ENCODE measurements at regions not wholly inside any gene's neighbourhood (a gene's known extent, or its start where the extent isn't known, plus 50 kb on each side); places are given as distances from the start of the nearest gene placed in this dataset.
"Not testable (repeated sequence)": the region's sequence is repeated elsewhere in the genome, so short reads cannot be mapped to it uniquely, and the experiment has no call there.

- not testable (repeated sequence) for DNase-seq (ENCODE audit: extremely low read depth in 1 of 2, low read depth in 1 of 2)
These were observed 2327.3 kb upstream of the TPTE start for GRCh38 chr21:8194042-8194441.

DNA sequence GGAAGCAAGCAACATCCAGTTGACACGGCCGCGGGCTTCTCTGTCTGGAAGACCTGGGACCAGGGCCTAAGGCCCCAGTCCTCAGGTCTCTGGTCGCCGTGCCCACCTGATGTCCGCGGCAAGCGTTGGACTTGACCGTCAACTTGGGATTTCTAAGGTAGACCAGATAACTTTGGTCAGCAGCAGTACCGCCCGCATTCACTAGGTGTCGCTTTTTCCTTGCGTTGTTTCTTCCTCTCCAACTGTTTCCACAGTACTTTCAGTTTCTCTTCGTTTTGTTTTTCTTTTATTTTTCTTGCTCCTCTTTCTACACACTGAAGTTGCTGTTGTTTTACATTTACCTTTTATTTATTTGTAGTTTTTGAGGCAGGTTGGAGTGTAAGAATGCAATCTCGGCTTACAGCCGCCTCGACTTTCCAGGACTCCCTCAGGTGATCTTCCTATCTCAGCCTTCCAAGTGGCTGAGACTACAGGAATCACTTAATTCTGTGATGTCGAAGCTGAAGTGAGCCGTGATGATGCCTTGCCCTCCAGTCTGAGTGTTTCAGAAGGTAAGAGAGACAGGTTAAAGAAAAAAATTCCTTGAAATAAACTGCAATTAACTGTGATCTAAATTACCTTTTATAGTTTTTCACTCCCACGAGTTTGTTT, 2323.9 kb upstream of the TPTE start:
- DNase-seq (ENCODE audit: extremely low read depth in 1 of 2, low read depth in 1 of 2): not testable (repeated sequence)

DNA sequence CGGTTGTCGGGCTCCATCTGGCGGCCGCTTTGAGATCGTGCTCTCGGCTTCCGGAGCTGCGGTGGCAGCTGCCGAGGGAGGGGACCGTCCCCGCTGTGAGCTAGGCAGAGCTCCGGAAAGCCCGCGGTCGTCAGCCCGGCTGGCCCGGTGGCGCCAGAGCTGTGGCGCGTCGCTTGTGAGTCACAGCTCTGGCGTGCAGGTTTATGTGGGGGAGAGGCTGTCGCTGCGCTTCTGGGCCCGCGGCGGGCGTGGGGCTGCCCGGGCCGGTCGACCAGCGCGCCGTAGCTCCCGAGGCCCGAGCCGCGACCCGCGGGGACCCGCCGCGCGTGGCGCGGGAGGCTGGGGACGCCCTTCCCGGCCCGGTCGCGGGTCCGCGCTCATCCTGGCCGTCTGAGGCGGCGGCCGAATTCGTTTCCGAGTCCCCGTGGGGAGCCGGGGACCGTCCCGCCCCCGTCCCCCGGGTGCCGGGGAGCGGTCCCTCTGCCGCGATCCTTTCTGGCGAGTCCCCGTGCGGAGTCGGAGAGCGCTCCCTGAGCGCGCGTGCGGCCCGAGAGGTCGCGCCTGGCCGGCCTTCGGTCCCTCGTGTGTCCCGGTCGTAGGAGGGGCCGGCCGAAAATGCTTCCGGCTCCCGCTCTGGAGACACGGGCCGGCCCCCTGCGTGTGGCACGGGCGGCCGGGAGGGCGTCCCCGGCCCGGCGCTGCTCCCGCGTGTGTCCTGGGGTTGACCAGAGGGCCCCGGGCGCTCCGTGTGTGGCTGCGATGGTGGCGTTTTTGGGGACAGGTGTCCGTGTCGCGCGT, 2316.1 kb upstream of the TPTE start:
- not testable (repeated sequence) for DNase-seq (ENCODE audit: extremely low read depth in 1 of 2, low read depth in 1 of 2)

DNA sequence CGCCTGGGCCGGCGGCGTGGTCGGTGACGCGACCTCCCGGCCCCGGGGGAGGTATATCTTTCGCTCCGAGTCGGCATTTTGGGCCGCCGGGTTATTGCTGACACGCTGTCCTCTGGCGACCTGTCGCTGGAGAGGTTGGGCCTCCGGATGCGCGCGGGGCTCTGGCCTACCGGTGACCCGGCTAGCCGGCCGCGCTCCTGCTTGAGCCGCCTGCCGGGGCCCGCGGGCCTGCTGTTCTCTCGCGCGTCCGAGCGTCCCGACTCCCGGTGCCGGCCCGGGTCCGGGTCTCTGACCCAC, 2315.5 kb upstream of the TPTE start:
- DNase-seq (ENCODE audit: extremely low read depth in 1 of 2, low read depth in 1 of 2): not testable (repeated sequence)

GRCh38 chr21:8212986-8213550, 2308.3 kb upstream of the TPTE start:
- DNase-seq (ENCODE audit: extremely low read depth in 1 of 2, low read depth in 1 of 2): peak in 1 of 2 donors; percentile 79

GRCh38 chr21:8214539-8214938, 2306.8 kb upstream of the TPTE start:
- not testable (repeated sequence) for DNase-seq (ENCODE audit: extremely low read depth in 1 of 2, low read depth in 1 of 2)

GRCh38 chr21:8229366-8230150, 2291.8 kb upstream of the TPTE start:
- DNase-seq (ENCODE audit: extremely low read depth in 1 of 2, low read depth in 1 of 2): not testable (repeated sequence)

DNA sequence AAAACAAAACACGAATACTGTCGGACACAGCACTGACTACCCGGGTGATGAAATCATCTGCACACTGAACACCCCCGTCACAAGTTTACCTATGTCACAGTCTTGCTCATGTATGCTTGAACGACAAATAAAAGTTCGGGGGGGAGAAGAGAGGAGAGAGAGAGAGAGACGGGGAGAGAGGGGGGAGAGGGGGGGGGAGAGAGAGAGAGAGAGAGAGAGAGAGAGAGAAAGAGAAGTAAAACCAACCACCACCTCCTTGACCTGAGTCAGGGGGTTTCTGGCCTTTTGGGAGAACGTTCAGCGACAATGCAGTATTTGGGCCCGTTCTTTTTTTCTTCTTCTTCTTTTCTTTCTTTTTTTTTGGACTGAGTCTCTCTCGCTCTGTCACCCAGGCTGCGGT, 2290.1 kb upstream of the TPTE start:
- not testable (repeated sequence) for DNase-seq (ENCODE audit: extremely low read depth in 1 of 2, low read depth in 1 of 2)

DNA sequence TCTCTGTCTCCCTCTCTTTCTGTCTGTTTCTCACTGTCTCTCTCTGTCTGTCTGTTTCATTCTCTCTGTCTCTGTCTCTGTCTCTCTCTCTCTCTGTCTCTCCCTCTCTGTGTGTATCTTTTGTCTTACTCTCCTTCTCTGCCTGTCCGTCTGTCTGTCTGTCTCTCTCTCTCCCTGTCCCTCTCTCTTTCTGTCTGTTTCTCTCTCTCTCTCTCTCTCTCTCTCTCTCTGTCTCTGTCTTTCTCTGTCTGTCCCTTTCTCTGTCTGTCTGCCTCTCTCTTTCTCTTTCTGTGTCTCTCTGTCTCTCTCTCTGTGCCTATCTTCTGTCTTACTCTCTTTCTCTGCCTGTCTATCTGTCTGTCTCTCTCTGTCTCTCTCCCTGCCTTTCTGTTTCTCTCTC, 2288.4 kb upstream of the TPTE start:
- not testable (repeated sequence) for DNase-seq (ENCODE audit: extremely low read depth in 1 of 2, low read depth in 1 of 2)

DNA sequence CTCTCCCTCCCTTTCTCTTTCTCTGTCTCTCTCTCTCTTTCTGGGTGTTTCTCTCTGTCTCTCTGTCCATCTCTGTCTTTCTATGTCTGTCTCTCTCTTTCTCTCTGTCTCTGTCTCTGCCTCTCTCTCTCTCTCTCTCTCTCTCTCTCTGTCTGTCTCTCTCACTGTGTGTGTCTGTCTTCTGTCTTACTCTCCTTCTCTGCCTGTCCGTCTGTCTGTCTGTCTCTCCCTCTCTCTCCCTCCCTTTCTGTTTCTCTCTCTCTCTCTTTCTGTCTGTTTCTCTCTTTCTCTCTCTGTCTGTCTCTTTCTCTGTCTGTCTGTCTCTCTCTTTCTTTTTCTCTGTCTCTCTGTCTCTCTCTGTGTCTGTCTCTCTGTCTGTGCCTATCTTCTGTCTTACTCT, 2287.3 kb upstream of the TPTE start:
- not testable (repeated sequence) for DNase-seq (ENCODE audit: extremely low read depth in 1 of 2, low read depth in 1 of 2)

DNA sequence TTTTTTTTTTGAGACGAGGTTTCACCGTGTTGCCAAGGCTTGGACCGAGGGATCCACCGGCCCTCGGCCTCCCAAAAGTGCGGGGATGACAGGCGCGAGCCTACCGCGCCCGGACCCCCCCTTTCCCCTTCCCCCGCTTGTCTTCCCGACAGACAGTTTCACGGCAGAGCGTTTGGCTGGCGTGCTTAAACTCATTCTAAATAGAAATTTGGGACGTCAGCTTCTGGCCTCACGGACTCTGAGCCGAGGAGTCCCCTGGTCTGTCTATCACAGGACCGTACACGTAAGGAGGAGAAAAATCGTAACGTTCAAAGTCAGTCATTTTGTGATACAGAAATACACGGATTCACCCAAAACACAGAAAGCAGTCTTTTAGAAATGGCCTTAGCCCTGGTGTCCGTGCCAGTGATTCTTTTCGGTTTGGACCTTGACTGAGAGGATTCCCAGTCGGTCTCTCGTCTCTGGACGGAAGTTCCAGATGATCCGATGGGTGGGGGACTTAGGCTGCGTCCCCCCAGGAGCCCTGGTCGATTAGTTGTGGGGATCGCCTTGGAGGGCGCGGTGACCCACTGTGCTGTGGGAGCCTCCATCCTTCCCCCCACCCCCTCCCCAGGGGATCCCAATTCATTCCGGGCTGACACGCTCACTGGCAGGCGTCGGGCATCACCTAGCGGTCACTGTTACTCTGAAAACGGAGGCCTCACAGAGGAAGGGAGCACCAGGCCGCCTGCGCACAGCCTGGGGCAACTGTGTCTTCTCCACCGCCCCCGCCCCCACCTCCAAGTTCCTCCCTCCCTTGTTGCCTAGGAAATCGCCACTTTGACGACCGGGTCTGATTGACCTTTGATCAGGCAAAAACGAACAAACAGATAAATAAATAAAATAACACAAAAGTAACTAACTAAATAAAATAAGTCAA, 2276.4 kb upstream of the TPTE start:
- not testable (repeated sequence) for DNase-seq (ENCODE audit: extremely low read depth in 1 of 2, low read depth in 1 of 2)

GRCh38 chr21:8245642-8246402, 2275.6 kb upstream of the TPTE start:
- not testable (repeated sequence) for DNase-seq (ENCODE audit: extremely low read depth in 1 of 2, low read depth in 1 of 2)

- not testable (repeated sequence) for DNase-seq (ENCODE audit: extremely low read depth in 1 of 2, low read depth in 1 of 2)
These were observed 2269.7 kb upstream of the TPTE start for GRCh38 chr21:8251701-8252100.

DNA sequence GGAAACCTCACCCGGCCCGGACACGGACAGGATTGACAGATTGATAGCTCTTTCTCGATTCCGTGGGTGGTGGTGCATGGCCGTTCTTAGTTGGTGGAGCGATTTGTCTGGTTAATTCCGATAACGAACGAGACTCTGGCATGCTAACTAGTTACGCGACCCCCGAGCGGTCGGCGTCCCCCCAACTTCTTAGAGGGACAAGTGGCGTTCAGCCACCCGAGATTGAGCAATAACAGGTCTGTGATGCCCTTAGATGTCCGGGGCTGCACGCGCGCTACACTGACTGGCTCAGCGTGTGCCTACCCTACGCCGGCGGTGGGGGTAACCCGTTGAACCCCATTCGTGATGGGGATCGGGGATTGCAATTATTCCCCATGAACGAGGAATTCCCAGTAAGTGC, 2266.3 kb upstream of the TPTE start:
- DNase-seq (ENCODE audit: extremely low read depth in 1 of 2, low read depth in 1 of 2): not testable (repeated sequence)

- DNase-seq (ENCODE audit: extremely low read depth in 1 of 2, low read depth in 1 of 2): not testable (repeated sequence)
These were observed 2264.1 kb upstream of the TPTE start for GRCh38 chr21:8257083-8257799.

DNA sequence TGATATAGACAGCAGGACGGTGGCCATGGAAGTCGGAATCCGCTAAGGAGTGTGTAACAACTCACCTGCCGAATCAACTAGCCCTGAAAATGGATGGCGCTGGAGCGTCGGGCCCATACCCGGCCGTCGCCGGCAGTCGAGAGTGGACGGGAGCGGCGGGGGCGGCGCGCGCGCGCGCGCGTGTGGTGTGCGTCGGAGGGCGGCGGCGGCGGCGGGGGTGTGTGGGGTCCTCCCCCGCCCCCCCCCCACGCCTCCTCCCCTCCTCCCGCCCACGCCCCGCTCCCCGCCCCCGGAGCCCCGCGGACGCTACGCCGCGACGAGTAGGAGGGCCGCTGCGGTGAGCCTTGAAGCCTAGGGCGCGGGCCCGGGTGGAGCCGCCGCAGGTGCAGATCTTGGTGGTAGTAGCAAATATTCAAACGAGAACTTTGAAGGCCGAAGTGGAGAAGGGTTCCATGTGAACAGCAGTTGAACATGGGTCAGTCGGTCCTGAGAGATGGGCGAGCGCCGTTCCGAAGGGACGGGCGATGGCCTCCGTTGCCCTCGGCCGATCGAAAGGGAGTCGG, 2261.2 kb upstream of the TPTE start:
- DNase-seq (ENCODE audit: extremely low read depth in 1 of 2, low read depth in 1 of 2): not testable (repeated sequence)

All from activated CD8-positive, alpha-beta memory T cell treated with anti-CD3 and anti-CD28 coated beads for 1 hour (primary cell).